SK-N-MC (cell line): ENCODE measurements at regions not wholly inside any gene's neighbourhood (a gene's known extent, or its start where the extent isn't known, plus 50 kb on each side); places are given as distances from the start of the nearest gene placed in this dataset.

ENCODE experiments used
- EZH2 ChIP-seq: fragments of 200-600 bp; sonication (generic); IDR thresholded peaks from one replicate; pipeline ENCODE4 v1.6.1; 2017; ENCODE audit warnings: antibody characterized with exemption
- POLR2AphosphoS5 ChIP-seq: IDR thresholded peaks from 2 replicates; pipeline ENCODE4 v1.6.1; 2012; ENCODE audit warnings: mild to moderate bottlenecking, low read depth, low read length, borderline replicate concordance

GRCh38 chr12:58557661-58558060 lies 362.6 kb downstream of the LRIG3 start:
- TF ChIP-seq POLR2AphosphoS5 (no peak), EZH2 (no peak)
